HG02610 (cell line): ENCODE measurements at regions not wholly inside any gene's neighbourhood (a gene's known extent, or its start where the extent isn't known, plus 50 kb on each side); places are given as distances from the start of the nearest gene placed in this dataset.

ENCODE experiments used
- ATAC-seq: cut with Tn5 transposase; IDR thresholded peaks from one replicate; pipeline ENCODE4 v1.9.1; 2021; ENCODE audit warnings: mild to moderate bottlenecking, moderate library complexity; ENCODE audit not compliant: unreplicated experiment

GRCh38 chr14:86505808-86506207, 975.9 kb downstream of the FLRT2 start:
- no peak for ATAC-seq

- ATAC-seq = no peak
These were observed 971.7 kb downstream of the FLRT2 start for GRCh38 chr14:86501611-86502010.

GRCh38 chr14:86491743-86492142, 961.8 kb downstream of the FLRT2 start:
- no peak for ATAC-seq

GRCh38 chr14:86481104-86481503, 951.2 kb downstream of the FLRT2 start:
- no peak for ATAC-seq

GRCh38 chr14:86464341-86464740, 934.4 kb downstream of the FLRT2 start:
- ATAC-seq = no peak

- no peak for ATAC-seq
These were observed 932.3 kb downstream of the FLRT2 start for GRCh38 chr14:86462193-86462753.

GRCh38 chr14:86457481-86458135, 927.7 kb downstream of the FLRT2 start:
- ATAC-seq = no peak

GRCh38 chr14:86450085-86450484, 920.1 kb downstream of the FLRT2 start:
- ATAC-seq = no peak

- no peak for ATAC-seq
These were observed 912.2 kb downstream of the FLRT2 start for GRCh38 chr14:86442135-86442534.

GRCh38 chr14:86430853-86431252, 900.9 kb downstream of the FLRT2 start:
- ATAC-seq = no peak

- no peak for ATAC-seq
These were observed 893.3 kb downstream of the FLRT2 start for GRCh38 chr14:86423214-86423613.

GRCh38 chr14:86420131-86420530, 890.2 kb downstream of the FLRT2 start:
- no peak for ATAC-seq

GRCh38 chr14:86414146-86414545, 884.2 kb downstream of the FLRT2 start:
- ATAC-seq = no peak

- ATAC-seq = no peak
These were observed 875.2 kb downstream of the FLRT2 start for GRCh38 chr14:86404989-86405649.

- ATAC-seq = no peak
These were observed 874.5 kb downstream of the FLRT2 start for GRCh38 chr14:86404425-86404824.

GRCh38 chr14:86402545-86402944, 872.6 kb downstream of the FLRT2 start:
- ATAC-seq = no peak

GRCh38 chr14:86391085-86391484, 861.1 kb downstream of the FLRT2 start:
- ATAC-seq = no peak

GRCh38 chr14:86388216-86388615, 858.3 kb downstream of the FLRT2 start:
- no peak for ATAC-seq

- no peak for ATAC-seq
These were observed 843.9 kb downstream of the FLRT2 start for GRCh38 chr14:86373886-86374285.

- no peak for ATAC-seq
These were observed 842.5 kb downstream of the FLRT2 start for GRCh38 chr14:86372402-86372801.

GRCh38 chr14:86364634-86365033, 834.7 kb downstream of the FLRT2 start:
- no peak for ATAC-seq

GRCh38 chr14:86363576-86363975, 833.6 kb downstream of the FLRT2 start:
- no peak for ATAC-seq
